OCI-LY1 (cell line): ENCODE measurements at regions not wholly inside any gene's neighbourhood (a gene's known extent, or its start where the extent isn't known, plus 50 kb on each side); places are given as distances from the start of the nearest gene placed in this dataset.

Source experiments
- H2AFZ ChIP-seq: fragments of 200-600 bp; sonication (generic), shearing (Covaris generic); 2 replicates; pipeline ENCODE4 v1.6.0; 2014; ENCODE audit warnings: antibody characterized with exemption, mild to moderate bottlenecking, low read length
- H3F3A ChIP-seq: fragments of 200-600 bp; sonication (generic), shearing (Covaris generic); 2 replicates; pipeline ENCODE4 v1.6.0; 2014; ENCODE audit warnings: mild to moderate bottlenecking, antibody characterized with exemption, low read length, moderate library complexity; ENCODE audit not compliant: insufficient read depth
- H3K27ac ChIP-seq: fragments of 200-600 bp; sonication (generic); 2 replicates; pipeline ENCODE4 v1.5.1; 2014; ENCODE audit warnings: low read length, mixed run types, mild to moderate bottlenecking, low read depth; ENCODE audit not compliant: poor library complexity, severe bottlenecking
- H3K27me3 ChIP-seq: fragments of 200-600 bp; sonication (generic); 2 replicates; pipeline ENCODE4 v1.6.0; 2014; ENCODE audit warnings: antibody characterized with exemption, mild to moderate bottlenecking, low read length, moderate library complexity; ENCODE audit not compliant: insufficient read depth
- H3K36me3 ChIP-seq: fragments of 200-600 bp; sonication (generic); 2 replicates; pipeline ENCODE4 v1.6.1; 2014; ENCODE audit warnings: mild to moderate bottlenecking, antibody characterized with exemption, low read length, moderate library complexity, mixed read lengths; ENCODE audit not compliant: insufficient read depth
- H3K4me1 ChIP-seq: fragments of 200-600 bp; sonication (generic); 2 replicates; pipeline ENCODE4 v1.5.1; 2014; ENCODE audit warnings: mild to moderate bottlenecking, low read length, moderate library complexity; ENCODE audit not compliant: insufficient read depth, severe bottlenecking
- H3K4me2 ChIP-seq: fragments of 200-600 bp; sonication (generic), shearing (Covaris generic); 2 replicates; pipeline ENCODE4 v1.6.1; 2014; ENCODE audit warnings: low read length
- H3K4me3 ChIP-seq: fragments of 200-600 bp; sonication (generic); 2 replicates; pipeline ENCODE4 v1.5.1; 2014; ENCODE audit warnings: low read length, low read depth, mild to moderate bottlenecking, mixed read lengths; ENCODE audit not compliant: poor library complexity, severe bottlenecking
- H3K79me2 ChIP-seq: fragments of 200-600 bp; shearing (Covaris generic); 2 replicates; pipeline ENCODE4 v1.6.1; 2016; ENCODE audit warnings: mixed run types, low read length, mixed read lengths; ENCODE audit not compliant: insufficient read depth
- H3K9ac ChIP-seq: fragments of 200-600 bp; sonication (generic), shearing (Covaris generic); 2 replicates; pipeline ENCODE4 v1.6.1; 2014; ENCODE audit warnings: mild to moderate bottlenecking, low read length, mixed read lengths
- H3K9me2 ChIP-seq: fragments of 200-600 bp; sonication (generic), shearing (Covaris generic); 2 replicates; pipeline ENCODE4 v1.6.1; 2014; ENCODE audit warnings: low read depth, mild to moderate bottlenecking, low read length, mixed read lengths
- H3K9me3 ChIP-seq: fragments of 200-600 bp; shearing (Covaris generic); 2 replicates; pipeline ENCODE4 v1.6.1; 2014; ENCODE audit warnings: low read length, mixed read lengths
- H4K20me1 ChIP-seq: fragments of 200-600 bp; sonication (generic), shearing (Covaris generic); 2 replicates; pipeline ENCODE4 v1.6.0; 2016; ENCODE audit warnings: mild to moderate bottlenecking, low read length; ENCODE audit not compliant: insufficient read depth
- CTCF ChIP-seq: fragments of 200-600 bp; sonication (generic), shearing (Covaris generic); IDR thresholded peaks from 2 replicates; pipeline ENCODE4 v1.5.1; 2017; ENCODE audit warnings: mild to moderate bottlenecking, antibody characterized with exemption, low read length, moderate library complexity, mixed read lengths
- EZH2 ChIP-seq: fragments of 200-600 bp; sonication (generic), shearing (Covaris generic); IDR thresholded peaks from 2 replicates; pipeline ENCODE4 v1.8.0; 2017; ENCODE audit warnings: borderline replicate concordance, mixed run types, mild to moderate bottlenecking, antibody characterized with exemption, low read length, moderate library complexity, mixed read lengths

- no peak overlapping the region for H3K9ac ChIP-seq
- no peaks in the 10 kb centered on the region for H3K9me2 ChIP-seq
- no peak overlapping the region for H3K4me3 ChIP-seq
- H3K9me3 ChIP-seq, result no peaks in the 10 kb centered on the region
- H3K36me3 ChIP-seq, result no peaks in the 10 kb centered on the region; the same call in 1 of the 2 replicates
- no peak overlapping the region for H3K4me2 ChIP-seq
- H4K20me1 ChIP-seq, result no peaks in the 10 kb centered on the region
- H3F3A ChIP-seq, result no peaks in the 10 kb centered on the region
- no peak overlapping the region for H2AFZ ChIP-seq
- H3K4me1 ChIP-seq, result no peaks in the 10 kb centered on the region
- H3K27me3 ChIP-seq, result no peaks in the 10 kb centered on the region; the same call in 1 of the 2 replicates
- H3K27ac ChIP-seq, result no peak overlapping the region
- TF ChIP-seq CTCF (no peak), EZH2 (no peak)
- no peaks in the 10 kb centered on the region for H3K79me2 ChIP-seq
Measured at GRCh38 chr17:68753985-68754769, 153.0 kb upstream of the FAM20A start.

GRCh38 chr17:68750208-68750562 is 149.0 kb upstream of the FAM20A start:
- no peak overlapping the region for H2AFZ ChIP-seq
- no peaks in the 10 kb centered on the region for H3K79me2 ChIP-seq
- H3K4me1 ChIP-seq, result no peaks in the 10 kb centered on the region
- no peak overlapping the region for H3K4me2 ChIP-seq
- no peaks in the 10 kb centered on the region for H3K9me3 ChIP-seq
- TF ChIP-seq CTCF, result no peak
- TF ChIP-seq EZH2, result no peak
- no peak overlapping the region for H3K4me3 ChIP-seq
- H3K27me3 ChIP-seq, result no peaks in the 10 kb centered on the region; the same call in 1 of the 2 replicates
- H3K27ac ChIP-seq, result no peak overlapping the region
- no peaks in the 10 kb centered on the region; the same call in 1 of the 2 replicates for H3K36me3 ChIP-seq
- no peaks in the 10 kb centered on the region for H3K9me2 ChIP-seq
- H4K20me1 ChIP-seq, result no peaks in the 10 kb centered on the region
- no peaks in the 10 kb centered on the region for H3F3A ChIP-seq
- H3K9ac ChIP-seq, result no peak overlapping the region

GRCh38 chr17:68749349-68750207 is 148.4 kb upstream of the FAM20A start:
- H3K9me2 ChIP-seq, result no peaks in the 10 kb centered on the region
- H3K36me3 ChIP-seq, result no peaks in the 10 kb centered on the region; the same call in 1 of the 2 replicates
- no peak overlapping the region for H3K9ac ChIP-seq
- no peaks in the 10 kb centered on the region for H3K4me1 ChIP-seq
- H3K27me3 ChIP-seq, result no peaks in the 10 kb centered on the region; the same call in 1 of the 2 replicates
- no peaks in the 10 kb centered on the region for H3K79me2 ChIP-seq
- H3K9me3 ChIP-seq, result no peaks in the 10 kb centered on the region
- H3F3A ChIP-seq, result no peaks in the 10 kb centered on the region
- TF ChIP-seq EZH2 (no peak), CTCF (no peak)
- H3K4me2 ChIP-seq, result no peak overlapping the region
- no peak overlapping the region for H2AFZ ChIP-seq
- H3K27ac ChIP-seq, result no peak overlapping the region
- H4K20me1 ChIP-seq, result no peaks in the 10 kb centered on the region
- H3K4me3 ChIP-seq, result no peak overlapping the region
